Right ventricle myocardium inferior (tissue), 1 donor: ENCODE measurements at regions not wholly inside any gene's neighbourhood (a gene's known extent, or its start where the extent isn't known, plus 50 kb on each side); places are given as distances from the start of the nearest gene placed in this dataset.
A peak's percentile ranks its signal among the peaks of the same experiment; 100 is the strongest.

ENCODE experiments used
- ATAC-seq: fragments of 200-7000 bp; cut with Tn5 transposase; one replicate; pipeline ENCODE4 v1.9.1; 2020; ENCODE audit warnings: mild to moderate bottlenecking, moderate library complexity
- DNase-seq: peaks from one replicate; pipeline ENCODE4 v3.0.0; 2021; ENCODE audit errors: missing footprints
- intact Hi-C: fragments of 100-400 bp; cut with DNase I; formaldehyde crosslinking; loops from one replicate; pipeline ENCODE4 v1.11.0; 2022
- donor health status: DM: no; HTN: yes; CAD: no; lungs with severe emphysema.

DNA sequence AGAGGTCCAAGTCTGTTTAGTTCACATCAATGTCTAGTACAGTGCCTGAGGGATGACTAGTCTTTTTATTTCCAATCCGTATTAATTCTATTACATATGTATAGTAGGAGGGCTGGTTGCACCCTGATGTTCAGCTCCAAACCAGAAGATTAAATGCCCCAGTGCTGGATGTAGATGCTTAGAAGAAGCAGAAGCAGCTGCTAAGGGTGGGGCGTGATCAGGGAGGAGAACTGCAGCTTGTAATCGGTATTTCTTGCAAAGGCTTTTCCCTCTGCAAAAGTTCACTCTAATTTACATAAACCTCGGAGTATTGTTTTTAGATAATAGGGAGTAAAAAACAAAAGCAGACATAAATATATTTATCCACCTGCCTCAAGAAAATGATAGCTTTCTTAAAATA lies 145.3 kb upstream of the ITGA4 start:
- intact Hi-C loops, result no loop called here
- ATAC-seq (no peak), DNase-seq (peak; percentile 30)

DNA sequence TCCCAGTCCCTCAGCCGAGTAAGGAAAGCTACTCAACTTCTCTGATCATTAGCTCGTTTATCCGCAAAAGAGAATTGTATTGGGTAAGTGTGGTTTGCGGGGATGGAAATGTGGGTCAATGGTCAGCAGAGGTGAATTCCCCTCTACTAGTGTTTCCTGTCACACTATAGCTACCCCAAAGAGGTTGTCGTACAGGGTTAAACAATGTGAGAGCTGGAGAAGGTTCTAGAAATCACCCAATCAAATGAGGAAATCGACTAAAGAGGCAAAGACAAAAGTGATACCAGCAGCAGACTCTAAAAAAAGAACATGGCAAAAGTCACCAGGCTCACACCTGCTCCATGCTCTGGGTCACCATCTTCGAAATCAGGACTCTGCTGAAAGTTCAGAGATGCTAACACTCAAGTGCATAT lies 144.7 kb upstream of the ITGA4 start:
- no peak for DNase-seq
- ATAC-seq, result no peak
- intact Hi-C loops, result no loop called here

DNA sequence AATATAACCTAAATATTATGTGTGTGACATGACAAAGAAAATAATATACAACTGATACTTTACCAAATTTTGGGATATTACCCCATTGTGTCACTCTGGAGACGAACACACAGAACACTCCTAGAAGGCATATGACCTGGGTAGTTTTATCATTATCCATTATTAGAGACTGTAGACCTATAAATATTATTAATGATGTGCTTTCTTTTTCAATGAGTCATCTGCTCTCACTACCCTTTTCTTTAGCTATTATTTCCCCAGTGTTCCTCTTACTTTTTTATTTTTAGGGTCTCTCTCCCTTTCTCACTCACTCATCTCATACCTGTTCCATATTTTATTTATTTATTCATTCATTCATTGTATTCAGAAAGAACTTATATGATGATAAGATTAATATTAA lies 143.3 kb upstream of the ITGA4 start:
- intact Hi-C loops, result no loop called here

GRCh38 chr2:181314551-181314950 lies 142.6 kb upstream of the ITGA4 start:
- intact Hi-C loops, result no loop called here
- ATAC-seq (no peak), DNase-seq (no peak)

More for the DNA sequence above, 143.3 kb upstream of the ITGA4 start:
- no peak for DNase-seq
- no peak for ATAC-seq

DNA sequence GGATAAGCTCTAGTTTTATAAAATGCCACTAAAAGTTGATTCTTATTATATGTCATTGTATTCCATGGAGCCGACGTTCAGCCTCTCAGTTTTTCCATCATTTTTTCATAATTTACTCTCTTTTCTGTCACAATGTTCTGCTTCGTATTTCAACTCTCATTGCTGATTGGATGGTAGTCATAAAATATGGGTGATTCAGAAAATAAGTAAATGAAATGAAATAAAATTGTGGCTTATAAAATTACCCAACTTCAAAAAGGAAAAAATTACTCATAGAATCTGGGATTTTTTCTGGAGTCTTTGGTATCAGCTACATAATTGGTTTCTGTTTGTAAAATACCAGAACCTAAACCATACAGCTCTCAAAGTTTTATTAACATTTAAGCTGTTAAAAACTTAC lies 139.7 kb upstream of the ITGA4 start:
- DNase-seq (no peak), ATAC-seq (no peak)
- intact Hi-C loops, result no loop called here

- intact Hi-C loops, result no loop called here
- ATAC-seq (no peak), DNase-seq (no peak)
Measured at GRCh38 chr2:181318504-181319280, 138.5 kb upstream of the ITGA4 start.

DNA sequence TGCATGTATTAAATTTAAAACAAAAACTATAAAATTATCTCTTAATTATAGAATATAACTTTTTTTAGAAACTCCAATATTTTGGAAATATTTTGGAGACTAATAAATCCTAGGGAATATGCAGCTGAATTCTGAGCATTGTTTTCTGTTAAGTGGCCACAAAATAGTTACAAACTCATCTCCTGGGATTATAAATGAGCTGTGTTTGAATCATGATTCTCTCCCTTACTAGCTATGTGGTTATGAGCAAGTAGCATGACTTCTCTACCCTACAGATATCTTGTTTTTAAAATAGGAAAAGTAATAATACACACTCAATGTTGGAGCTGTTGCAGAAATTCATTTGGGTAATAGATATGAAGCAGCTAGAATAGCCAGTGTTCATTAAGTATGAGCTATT lies 137.9 kb upstream of the ITGA4 start:
- ATAC-seq (no peak), DNase-seq (no peak)
- intact Hi-C loops, result no loop called here

DNA sequence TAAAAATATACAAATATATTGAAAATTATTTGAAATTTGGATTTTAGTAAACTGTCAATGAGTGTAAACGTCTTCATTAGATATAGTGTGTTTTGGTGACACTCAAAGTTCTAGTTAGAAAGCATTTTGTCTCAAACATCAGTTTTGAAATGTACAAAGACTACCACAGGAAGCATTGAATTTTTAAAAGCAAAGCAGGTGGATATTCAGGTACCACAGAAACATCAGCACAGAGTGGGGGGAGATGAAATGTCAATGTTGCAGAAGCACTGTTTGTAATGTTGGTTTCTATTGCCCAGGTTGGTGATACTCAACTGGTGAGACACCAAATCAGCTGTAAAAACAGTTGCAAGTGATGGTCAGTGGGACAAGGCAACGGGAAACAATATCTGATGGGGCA lies 136.5 kb upstream of the ITGA4 start:
- DNase-seq, result no peak
- intact Hi-C loops, result no loop called here
- ATAC-seq, result no peak

GRCh38 chr2:181324912-181325311 lies 132.3 kb upstream of the ITGA4 start:
- intact Hi-C loops, result no loop called here

DNA sequence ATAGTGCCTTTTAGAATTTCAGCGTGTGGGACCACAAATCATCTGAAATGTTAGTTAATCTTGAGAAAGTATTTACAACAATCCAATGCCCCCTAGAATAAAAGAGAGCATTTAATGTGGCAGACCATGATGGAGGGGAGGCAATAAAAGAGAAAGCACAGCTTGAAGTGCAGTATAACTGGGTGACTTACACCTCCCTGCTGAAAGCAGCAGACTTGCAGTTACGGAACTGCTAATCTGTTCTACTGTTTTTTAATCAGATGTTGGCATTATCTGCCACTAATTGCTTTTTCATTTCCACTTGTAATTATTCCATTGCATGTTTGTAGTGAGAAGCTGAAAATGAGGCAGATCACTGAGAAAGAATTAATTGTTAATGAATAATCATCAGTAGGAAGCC lies 130.5 kb upstream of the ITGA4 start:
- no peak for DNase-seq
- intact Hi-C loops, result no loop called here
- no peak for ATAC-seq

More at GRCh38 chr2:181324912-181325311, 132.3 kb upstream of the ITGA4 start:
- no peak for DNase-seq
- no peak for ATAC-seq

DNA sequence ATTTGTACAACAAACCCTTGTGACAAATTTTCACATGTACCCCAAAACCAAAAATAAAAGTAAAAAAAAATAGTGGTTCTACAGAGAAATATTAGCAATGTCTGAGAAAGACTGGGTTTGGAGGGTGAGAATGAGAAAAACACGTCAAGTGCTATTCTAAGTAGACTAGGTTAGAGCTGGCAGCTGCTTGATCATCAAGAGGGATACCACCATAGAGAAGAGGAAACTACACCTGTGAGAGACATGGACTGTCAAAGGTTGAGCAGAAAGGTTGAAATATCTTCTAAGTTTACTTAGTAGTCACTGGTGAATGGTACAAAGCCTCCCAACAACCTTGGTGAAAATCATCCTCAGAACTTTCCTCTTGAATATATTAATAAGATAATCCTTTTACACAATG lies 126.9 kb upstream of the ITGA4 start:
- no peak for ATAC-seq
- intact Hi-C loops, result no loop called here
- no peak for DNase-seq

GRCh38 chr2:181332044-181332605 lies 125.1 kb upstream of the ITGA4 start:
- no peak for ATAC-seq
- intact Hi-C loops, result no loop called here
- no peak for DNase-seq

DNA sequence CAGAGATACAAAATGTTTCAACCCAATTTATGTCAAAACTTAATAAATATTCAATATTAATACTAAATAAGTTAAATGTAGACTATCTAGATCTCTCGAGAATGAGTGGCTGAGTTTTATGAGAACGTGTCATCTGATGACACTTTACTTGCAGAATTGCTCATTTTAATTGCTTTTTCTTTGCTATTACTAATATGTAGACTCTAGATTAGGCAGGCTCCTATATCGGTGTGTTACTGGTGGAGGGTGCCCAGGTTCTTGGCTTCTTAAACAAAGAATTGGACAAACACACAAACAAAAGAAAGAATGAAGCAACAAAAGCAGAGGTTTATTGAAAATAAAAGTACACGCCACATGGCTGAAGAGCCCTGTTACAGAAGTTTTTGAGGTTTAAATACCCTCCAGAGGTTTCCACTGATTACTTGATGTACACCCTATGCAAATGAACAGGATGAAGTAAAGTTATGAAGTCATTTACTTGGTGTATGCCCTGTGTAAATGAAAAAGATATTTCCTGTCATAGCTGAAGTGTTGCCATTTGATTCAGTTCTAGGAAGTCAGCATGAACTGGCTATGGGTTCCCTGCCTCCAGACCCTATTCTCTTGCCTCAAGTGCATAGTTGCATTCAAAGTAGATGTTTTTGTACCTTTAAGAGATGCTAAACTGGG lies 122.9 kb upstream of the ITGA4 start:
- DNase-seq (no peak), ATAC-seq (no peak)
- intact Hi-C loops, result no loop called here

- DNase-seq, result no peak
- no peak for ATAC-seq
- intact Hi-C loops, result no loop called here
Measured at GRCh38 chr2:181340891-181341290, 116.3 kb upstream of the ITGA4 start.

DNA sequence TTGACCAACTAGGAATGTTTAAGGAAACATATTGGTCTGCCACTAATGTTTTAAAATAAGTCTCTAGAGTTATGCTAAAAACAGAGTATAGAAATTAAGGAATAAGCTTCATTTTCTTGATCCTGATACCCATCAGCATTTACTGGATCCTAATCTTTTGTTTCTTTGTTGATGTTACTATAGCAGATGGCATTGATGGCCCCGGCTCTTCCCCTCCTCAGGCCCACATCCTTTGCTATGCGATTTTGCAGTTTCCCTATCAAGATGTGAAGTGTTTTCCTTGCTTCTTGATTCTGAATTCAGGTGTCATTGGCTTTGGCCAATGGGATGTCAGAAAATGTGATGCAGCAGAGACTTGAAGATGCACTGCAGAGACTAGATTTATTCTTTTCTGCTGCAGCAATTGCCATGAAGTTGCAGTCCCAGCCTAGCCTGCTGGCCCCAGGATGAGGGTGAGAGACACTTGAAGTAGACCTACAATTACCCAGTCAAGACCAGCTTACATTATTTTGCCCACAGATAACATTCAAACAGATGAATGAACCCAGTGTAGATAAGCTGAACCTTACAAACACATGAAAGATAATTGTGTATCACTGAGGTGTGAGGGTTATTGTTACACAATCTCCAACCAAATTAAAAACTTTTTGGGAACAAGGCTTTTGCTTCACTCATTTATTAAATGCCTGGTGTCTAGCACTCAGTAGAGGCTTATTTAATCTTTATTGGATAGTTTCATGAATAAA lies 115.2 kb upstream of the ITGA4 start:
- DNase-seq (no peak), ATAC-seq (no peak)
- intact Hi-C loops, result no loop called here

GRCh38 chr2:181348107-181348837 lies 108.9 kb upstream of the ITGA4 start:
- ATAC-seq (no peak), DNase-seq (no peak)
- intact Hi-C loops, result no loop called here

DNA sequence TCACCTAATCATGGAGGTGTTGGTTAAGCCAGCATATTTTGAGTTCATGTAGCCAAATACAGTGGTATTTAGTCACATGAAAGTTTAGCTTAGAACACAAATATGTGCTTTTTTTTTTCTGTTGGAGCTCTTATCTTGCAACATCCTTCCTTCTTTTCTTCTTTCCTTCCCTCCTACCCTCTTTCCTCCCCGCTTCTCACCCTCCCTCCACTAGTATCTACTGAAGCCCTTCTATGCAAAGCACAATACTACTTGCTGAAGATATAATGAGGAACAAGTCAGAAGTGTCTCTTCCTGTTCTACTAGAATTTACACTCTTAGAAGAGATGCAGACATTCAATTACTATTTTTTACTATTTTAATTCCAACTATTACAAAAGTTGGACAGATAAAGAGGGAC lies 105.0 kb upstream of the ITGA4 start:
- ATAC-seq (no peak), DNase-seq (no peak)
- intact Hi-C loops, result no loop called here

DNA sequence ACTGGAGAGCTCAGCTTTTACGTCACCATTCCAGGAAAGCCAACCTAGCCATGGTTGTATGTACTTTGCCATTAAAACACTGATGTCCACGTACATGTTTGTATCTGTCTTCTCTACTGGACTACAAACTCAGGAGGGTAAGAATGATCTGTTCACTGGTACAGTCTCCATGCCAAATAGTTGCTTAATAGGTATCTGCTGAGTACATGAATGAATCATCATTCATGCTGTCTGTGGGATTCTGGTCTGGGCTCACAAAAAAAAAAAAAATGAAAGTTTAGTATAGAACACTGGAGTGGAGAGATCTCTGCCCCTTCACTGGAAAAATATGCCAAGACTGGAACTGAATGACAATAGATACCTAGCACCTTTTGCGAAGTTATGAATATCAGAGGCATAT lies 102.6 kb upstream of the ITGA4 start:
- intact Hi-C loops, result no loop called here
- ATAC-seq (no peak), DNase-seq (no peak)

GRCh38 chr2:181356526-181357130 lies 100.6 kb upstream of the ITGA4 start:
- intact Hi-C loops, result no loop called here
- ATAC-seq (no peak), DNase-seq (no peak)
